Gastrocnemius medialis (tissue), 4 donors: ENCODE measurements at regions not wholly inside any gene's neighbourhood (a gene's known extent, or its start where the extent isn't known, plus 50 kb on each side); places are given as distances from the start of the nearest gene placed in this dataset.

Source experiments
- POLR2A ChIP-seq, 2 donors: fragments of 450-650 bp; IDR thresholded peaks; one replicate each; pipeline ENCODE4 v1.6.1; 2017; ENCODE audit warnings: antibody characterized with exemption in 2 of 2, mild to moderate bottlenecking in 2 of 2, moderate library complexity in 2 of 2
- TF ChIP-seq, protein P1 (sequence below), 5 experiments: fragments of 450-650 bp in 3 of 5; fragments of 200-600 bp in 2 of 5; sonication (generic) in 2 of 5; IDR thresholded peaks in 4 of 5; conservative IDR thresholded peaks in 1 of 5; 1 replicate in 4 of 5; 2 replicates in 1 of 5; pipeline ENCODE4 v1.5.1; 2016 to 2019; ENCODE audit warnings: antibody characterized with exemption in 5 of 5, mild to moderate bottlenecking in 3 of 5, moderate library complexity in 3 of 5

DNA sequence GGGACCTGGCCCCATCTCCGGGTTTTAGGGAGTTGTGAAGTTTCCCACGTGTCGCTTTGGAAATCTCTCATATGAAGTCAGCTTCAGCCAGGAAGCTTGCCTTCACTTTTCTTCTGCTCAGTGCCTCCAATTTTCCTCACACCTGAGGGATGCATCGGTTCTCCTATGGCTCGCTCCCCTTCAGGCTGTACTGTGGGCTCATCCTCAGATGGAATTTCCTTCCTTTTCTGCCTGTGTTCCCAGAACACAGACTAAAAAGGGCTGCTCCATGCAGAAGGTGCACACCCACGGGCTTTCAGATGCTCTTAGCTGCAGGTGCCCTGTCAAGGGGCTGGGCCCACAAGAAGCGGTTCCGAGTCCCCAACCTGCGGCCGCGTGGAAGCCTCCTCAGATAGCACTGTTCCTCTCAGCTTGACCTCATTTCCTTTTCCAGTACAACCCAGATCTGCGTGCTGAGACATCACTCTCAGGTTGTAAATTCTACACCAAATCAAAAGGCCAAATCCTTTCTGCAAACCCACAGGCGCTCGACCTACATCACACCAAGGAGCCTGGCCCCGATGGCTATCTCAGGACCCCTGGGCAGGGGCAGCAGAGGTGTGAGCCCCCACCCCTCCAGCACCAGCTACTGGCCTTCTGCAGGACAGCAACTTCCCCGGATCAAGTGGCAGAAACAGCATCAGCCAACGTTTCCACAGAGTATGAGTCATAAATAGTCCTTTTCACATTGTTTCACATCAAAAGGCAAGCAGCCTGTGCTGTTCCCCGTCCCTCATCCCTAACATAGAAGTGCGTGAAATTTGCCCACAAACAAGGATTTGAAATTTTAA, 275.9 kb downstream of the ZNF536 start:
- TF ChIP-seq, protein P1, sequence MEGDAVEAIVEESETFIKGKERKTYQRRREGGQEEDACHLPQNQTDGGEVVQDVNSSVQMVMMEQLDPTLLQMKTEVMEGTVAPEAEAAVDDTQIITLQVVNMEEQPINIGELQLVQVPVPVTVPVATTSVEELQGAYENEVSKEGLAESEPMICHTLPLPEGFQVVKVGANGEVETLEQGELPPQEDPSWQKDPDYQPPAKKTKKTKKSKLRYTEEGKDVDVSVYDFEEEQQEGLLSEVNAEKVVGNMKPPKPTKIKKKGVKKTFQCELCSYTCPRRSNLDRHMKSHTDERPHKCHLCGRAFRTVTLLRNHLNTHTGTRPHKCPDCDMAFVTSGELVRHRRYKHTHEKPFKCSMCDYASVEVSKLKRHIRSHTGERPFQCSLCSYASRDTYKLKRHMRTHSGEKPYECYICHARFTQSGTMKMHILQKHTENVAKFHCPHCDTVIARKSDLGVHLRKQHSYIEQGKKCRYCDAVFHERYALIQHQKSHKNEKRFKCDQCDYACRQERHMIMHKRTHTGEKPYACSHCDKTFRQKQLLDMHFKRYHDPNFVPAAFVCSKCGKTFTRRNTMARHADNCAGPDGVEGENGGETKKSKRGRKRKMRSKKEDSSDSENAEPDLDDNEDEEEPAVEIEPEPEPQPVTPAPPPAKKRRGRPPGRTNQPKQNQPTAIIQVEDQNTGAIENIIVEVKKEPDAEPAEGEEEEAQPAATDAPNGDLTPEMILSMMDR (IDR thresholded peaks at IDR 0.05 in 4 of 5, conservative IDR thresholded peaks at IDR 0.05 in 1 of 5): no peak
- no peak for TF ChIP-seq POLR2A (IDR thresholded peaks at IDR 0.05)
